ENCODE measurements at regions not wholly inside any gene's neighbourhood (a gene's known extent, or its start where the extent isn't known, plus 50 kb on each side); places are given as distances from the start of the nearest gene placed in this dataset.

DNA sequence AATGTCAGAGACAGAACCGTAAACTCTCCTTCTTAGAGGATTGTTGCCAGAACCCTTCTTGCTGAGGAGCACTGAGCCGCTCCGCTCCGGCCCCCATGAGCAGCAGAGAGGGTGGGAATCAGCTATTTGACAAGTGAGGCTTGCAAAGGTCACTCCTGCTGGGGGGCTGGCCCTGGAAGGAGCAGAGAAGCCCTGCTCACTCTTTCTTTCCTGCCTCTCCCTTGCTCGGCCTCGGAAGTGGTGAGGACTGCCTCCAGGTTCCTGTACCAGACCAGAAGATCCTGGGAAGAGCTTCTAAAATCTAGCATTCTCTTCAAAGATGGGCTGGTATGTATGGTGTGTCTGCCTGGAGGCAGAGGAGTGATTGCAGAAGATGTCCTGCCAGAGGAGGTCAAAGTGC, 168.6 kb upstream of the NECTIN1 start:
- TF ChIP-seq, protein P1, sequence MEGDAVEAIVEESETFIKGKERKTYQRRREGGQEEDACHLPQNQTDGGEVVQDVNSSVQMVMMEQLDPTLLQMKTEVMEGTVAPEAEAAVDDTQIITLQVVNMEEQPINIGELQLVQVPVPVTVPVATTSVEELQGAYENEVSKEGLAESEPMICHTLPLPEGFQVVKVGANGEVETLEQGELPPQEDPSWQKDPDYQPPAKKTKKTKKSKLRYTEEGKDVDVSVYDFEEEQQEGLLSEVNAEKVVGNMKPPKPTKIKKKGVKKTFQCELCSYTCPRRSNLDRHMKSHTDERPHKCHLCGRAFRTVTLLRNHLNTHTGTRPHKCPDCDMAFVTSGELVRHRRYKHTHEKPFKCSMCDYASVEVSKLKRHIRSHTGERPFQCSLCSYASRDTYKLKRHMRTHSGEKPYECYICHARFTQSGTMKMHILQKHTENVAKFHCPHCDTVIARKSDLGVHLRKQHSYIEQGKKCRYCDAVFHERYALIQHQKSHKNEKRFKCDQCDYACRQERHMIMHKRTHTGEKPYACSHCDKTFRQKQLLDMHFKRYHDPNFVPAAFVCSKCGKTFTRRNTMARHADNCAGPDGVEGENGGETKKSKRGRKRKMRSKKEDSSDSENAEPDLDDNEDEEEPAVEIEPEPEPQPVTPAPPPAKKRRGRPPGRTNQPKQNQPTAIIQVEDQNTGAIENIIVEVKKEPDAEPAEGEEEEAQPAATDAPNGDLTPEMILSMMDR (conservative IDR thresholded peaks at IDR 0.05 in 1 of 2, IDR thresholded peaks at IDR 0.05 in 1 of 2; ENCODE audit: extremely low read depth in 1 of 2, insufficient read depth in 1 of 2, low read depth in 1 of 2, low read length in 2 of 2) = no peak
- no peak for TF ChIP-seq EZH2 (IDR thresholded peaks at IDR 0.05; ENCODE audit: borderline replicate concordance, low read length)
